Left lung (tissue), 4 donors: ENCODE measurements at regions not wholly inside any gene's neighbourhood (a gene's known extent, or its start where the extent isn't known, plus 50 kb on each side); places are given as distances from the start of the nearest gene placed in this dataset.

Source experiments
- ATAC-seq: fragments of 200-7000 bp; cut with Tn5 transposase; one replicate; pipeline ENCODE4 v1.9.1; 2020; ENCODE audit warnings: moderate library complexity
- DNase-seq, 4 donors: peaks; one replicate each; pipeline ENCODE4 v3.0.0-alpha.2; 2013 to 2020
- H3K27ac ChIP-seq, 2 donors: fragments of 200-600 bp; sonication (generic) in 1 of 2; one replicate each; pipeline versions ENCODE4 v1.5.0 to v1.8.0; 2020 to 2021
- H3K27me3 ChIP-seq, 2 donors: fragments of 200-600 bp; sonication (generic) in 1 of 2; one replicate each; pipeline versions ENCODE4 v1.5.0 to v1.8.0; 2020 to 2021
- H3K36me3 ChIP-seq, 2 donors: fragments of 200-600 bp; sonication (generic) in 1 of 2; one replicate each; pipeline versions ENCODE4 v1.5.0 to v1.8.0; 2020 to 2021
- H3K4me1 ChIP-seq, 2 donors: fragments of 200-600 bp; one replicate each; pipeline ENCODE4 v1.8.0; 2021
- H3K4me3 ChIP-seq, 2 donors: fragments of 200-600 bp; sonication (generic) in 1 of 2; one replicate each; pipeline versions ENCODE4 v1.5.0 to v1.8.0; 2020 to 2021; ENCODE audit warnings: mild to moderate bottlenecking in 1 of 2
- H3K9me3 ChIP-seq, 2 donors: fragments of 200-600 bp; sonication (generic) in 1 of 2; one replicate each; pipeline versions ENCODE4 v1.5.0 to v1.8.0; 2020 to 2021
- intact Hi-C, 2 donors: fragments of 100-400 bp; cut with DNase I; formaldehyde crosslinking; loops; one replicate each; pipeline versions ENCODE4 v1.11.2 to v1.14.2; 2022
- TF ChIP-seq, protein P1 (sequence below), 2 donors: fragments of 200-600 bp; sonication (generic) in 1 of 2; IDR thresholded peaks; one replicate each; pipeline versions ENCODE4 v1.5.0 to v1.8.0; 2021; ENCODE audit warnings: antibody characterized with exemption in 2 of 2
- donor health status: DM: no; HTN: yes; CAD: no.
- donor health status: DM: no; HTN: no; CAD: no.

DNA sequence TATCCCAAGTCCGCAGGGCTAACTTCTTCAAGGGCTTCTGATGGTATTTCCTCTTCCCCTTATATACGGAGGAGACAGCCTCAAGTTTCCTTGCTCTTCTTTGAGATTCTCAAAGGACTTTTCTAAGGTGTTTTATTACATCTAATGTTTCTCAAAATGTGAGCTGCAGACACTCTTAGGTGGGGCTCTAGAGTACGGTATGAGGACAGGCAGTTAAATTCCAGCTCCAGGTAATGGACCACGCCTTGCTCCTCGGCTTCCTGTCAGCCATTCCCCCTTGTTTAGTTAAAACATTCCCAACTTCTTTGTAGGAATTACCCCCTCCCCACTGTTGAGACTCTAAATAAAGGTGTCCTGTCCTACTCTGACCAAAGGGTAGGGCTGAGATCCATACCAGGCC lies 131.9 kb downstream of the IRS1 start:
- H3K4me1 ChIP-seq = no peaks in the 10 kb centered on the region
- intact Hi-C loops = no loop called here
- TF ChIP-seq, protein P1, sequence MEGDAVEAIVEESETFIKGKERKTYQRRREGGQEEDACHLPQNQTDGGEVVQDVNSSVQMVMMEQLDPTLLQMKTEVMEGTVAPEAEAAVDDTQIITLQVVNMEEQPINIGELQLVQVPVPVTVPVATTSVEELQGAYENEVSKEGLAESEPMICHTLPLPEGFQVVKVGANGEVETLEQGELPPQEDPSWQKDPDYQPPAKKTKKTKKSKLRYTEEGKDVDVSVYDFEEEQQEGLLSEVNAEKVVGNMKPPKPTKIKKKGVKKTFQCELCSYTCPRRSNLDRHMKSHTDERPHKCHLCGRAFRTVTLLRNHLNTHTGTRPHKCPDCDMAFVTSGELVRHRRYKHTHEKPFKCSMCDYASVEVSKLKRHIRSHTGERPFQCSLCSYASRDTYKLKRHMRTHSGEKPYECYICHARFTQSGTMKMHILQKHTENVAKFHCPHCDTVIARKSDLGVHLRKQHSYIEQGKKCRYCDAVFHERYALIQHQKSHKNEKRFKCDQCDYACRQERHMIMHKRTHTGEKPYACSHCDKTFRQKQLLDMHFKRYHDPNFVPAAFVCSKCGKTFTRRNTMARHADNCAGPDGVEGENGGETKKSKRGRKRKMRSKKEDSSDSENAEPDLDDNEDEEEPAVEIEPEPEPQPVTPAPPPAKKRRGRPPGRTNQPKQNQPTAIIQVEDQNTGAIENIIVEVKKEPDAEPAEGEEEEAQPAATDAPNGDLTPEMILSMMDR (IDR thresholded peaks at IDR 0.05) = no peak
- no peaks in the 10 kb centered on the region for H3K27me3 ChIP-seq
- no peaks in the 10 kb centered on the region for H3K36me3 ChIP-seq
- no peak for DNase-seq
- no peaks in the 10 kb centered on the region for H3K9me3 ChIP-seq
- ATAC-seq = peak; percentile 33
- no peak overlapping the region for H3K4me3 ChIP-seq
- no peak overlapping the region for H3K27ac ChIP-seq

DNA sequence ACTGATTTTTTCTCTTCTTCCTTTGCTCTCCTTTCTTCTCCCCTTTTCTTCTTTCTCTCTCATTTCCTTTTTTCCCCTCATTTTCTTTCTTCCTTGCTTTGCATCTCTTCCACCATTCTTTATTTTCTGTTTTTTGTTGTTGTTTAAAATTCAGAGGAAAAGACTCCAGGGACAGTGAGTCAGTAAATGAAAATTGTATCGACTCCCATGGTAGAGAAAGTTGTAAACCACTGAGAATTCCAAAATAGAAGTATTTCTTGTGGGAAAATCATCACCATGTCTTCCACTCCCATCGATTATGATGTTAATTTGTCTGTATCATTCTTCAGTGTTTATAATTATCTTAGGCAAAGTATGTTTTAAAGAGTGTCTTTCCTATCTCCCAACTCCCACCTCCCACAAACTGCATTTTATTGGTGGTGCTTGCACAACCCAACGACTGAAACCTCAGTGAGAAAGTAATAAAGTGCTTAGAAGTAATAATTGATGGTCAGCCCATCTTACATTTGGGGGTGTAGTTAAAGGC lies 134.3 kb downstream of the IRS1 start:
- ATAC-seq (no peak), DNase-seq (no peak)
- no peak overlapping the region for H3K27ac ChIP-seq
- TF ChIP-seq, protein P1 (IDR thresholded peaks at IDR 0.05) = no peak
- H3K9me3 ChIP-seq = no peaks in the 10 kb centered on the region
- no peaks in the 10 kb centered on the region for H3K27me3 ChIP-seq
- intact Hi-C loops = no loop called here
- H3K36me3 ChIP-seq = no peaks in the 10 kb centered on the region
- peaks cover 0 to 5% of the 10 kb centered on the region in 2 donors for H3K4me1 ChIP-seq
- H3K4me3 ChIP-seq = no peak overlapping the region

DNA sequence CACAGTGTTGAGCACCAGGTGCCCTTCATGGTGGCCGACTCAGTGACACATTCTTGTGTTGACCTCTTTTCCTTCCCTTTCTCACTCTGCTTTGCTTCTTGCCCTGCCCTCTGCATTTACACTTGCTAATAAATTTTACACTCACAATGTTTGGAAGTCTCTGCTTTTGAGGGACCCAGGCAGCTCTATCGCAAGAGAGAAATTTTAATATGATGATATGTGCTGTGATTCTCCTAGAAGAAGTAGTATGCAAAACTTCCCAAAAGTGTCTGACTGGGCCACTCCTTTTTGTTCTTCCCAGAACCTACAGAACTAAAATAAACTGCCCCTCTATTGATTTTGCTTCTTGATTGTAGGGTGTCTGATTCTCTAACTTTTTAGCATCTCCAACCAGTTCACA lies 135.0 kb downstream of the IRS1 start:
- no peak overlapping the region for H3K4me3 ChIP-seq
- TF ChIP-seq, protein P1 (IDR thresholded peaks at IDR 0.05) = no peak
- ATAC-seq = no peak
- H3K27me3 ChIP-seq = no peaks in the 10 kb centered on the region
- H3K4me1 ChIP-seq = peaks cover 0 to 6% of the 10 kb centered on the region in 2 donors
- no peak overlapping the region for H3K27ac ChIP-seq
- H3K36me3 ChIP-seq = no peaks in the 10 kb centered on the region
- H3K9me3 ChIP-seq = no peaks in the 10 kb centered on the region
- DNase-seq = no peak
- intact Hi-C loops = no loop called here

DNA sequence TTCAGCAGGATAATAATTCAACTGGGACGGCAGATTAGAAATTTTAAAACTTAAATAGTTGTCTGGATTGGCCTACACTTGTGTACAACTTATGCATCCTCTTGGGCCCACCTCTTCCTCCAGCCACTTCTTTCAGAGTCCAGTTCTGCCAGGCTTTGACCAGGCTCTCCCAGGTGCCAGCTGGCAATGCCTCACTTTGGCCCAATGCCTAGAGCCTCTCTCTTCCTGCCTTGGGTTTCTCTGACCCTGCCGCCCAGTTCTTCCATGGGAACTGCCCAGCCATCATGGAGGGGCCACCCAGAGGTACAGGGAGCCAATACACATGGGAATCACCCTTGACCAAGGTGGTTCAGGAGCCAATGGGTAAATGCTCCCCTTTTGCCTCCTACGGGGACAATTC lies 135.5 kb downstream of the IRS1 start:
- H3K27ac ChIP-seq = no peak overlapping the region
- DNase-seq = no peak
- H3K9me3 ChIP-seq = no peaks in the 10 kb centered on the region
- intact Hi-C loops = no loop called here
- peaks cover 0 to 6% of the 10 kb centered on the region in 2 donors for H3K4me1 ChIP-seq
- peaks cover 0 to 4% of the 10 kb centered on the region in 2 donors for H3K27me3 ChIP-seq
- H3K36me3 ChIP-seq = no peaks in the 10 kb centered on the region
- no peak for ATAC-seq
- TF ChIP-seq, protein P1 (IDR thresholded peaks at IDR 0.05) = no peak
- H3K4me3 ChIP-seq = no peak overlapping the region

DNA sequence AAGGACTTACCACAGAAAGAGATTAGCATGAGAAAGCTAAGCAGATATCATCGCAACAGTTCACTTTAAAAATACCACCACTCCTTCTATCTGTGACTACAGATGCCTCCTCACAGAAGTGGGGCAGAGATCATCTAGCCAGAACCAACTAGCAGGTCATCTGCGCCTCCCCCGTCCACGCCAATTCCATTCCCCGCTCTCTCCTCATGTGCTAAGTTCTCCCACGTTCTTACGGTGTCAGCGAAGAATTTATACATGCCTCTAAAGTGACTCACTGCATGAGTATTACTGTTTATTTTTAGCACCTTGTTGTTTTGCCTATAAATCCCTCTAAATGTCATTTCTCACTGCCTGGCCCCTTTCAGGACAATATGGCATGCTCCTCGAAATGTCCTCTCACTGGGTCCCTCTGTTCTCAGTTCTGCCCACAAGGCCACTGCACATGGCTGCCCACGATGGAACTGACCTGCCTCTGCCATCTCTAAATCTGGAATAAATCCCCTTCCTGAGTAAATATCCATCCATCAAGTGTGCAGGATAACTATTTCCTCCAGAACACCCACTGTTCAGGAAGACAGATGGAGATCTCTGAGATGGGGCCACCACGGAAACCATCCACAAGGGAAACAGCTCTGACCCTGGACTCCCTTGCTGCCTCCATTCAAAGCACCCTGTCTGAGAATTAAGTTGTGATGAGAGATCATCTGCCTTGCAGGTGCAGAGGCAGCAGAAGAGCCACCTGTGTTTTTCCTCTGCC lies 137.7 kb downstream of the IRS1 start:
- intact Hi-C loops = no loop called here
- Histone ChIP-seq H3K4me3 (no peak overlapping the region), H3K9me3 (no peaks in the 10 kb centered on the region), H3K36me3 (no peaks in the 10 kb centered on the region), H3K4me1 (peaks cover 0 to 12% of the 10 kb centered on the region in 2 donors), H3K27ac (no peak overlapping the region), H3K27me3 (peaks cover 0 to 4% of the 10 kb centered on the region in 2 donors)
- TF ChIP-seq, protein P1 (IDR thresholded peaks at IDR 0.05) = no peak
- peak; percentile 44 for ATAC-seq
- DNase-seq = no peak
